Prostate gland (tissue), 2 donors: ENCODE measurements at regions not wholly inside any gene's neighbourhood (a gene's known extent, or its start where the extent isn't known, plus 50 kb on each side); places are given as distances from the start of the nearest gene placed in this dataset.

Source experiments
- DNase-seq: peaks from one replicate; pipeline ENCODE4 v3.0.0-alpha.2; 2019; ENCODE audit warnings: low spot score
- H3K27ac ChIP-seq, 2 donors: fragments of 200-600 bp; sonication (generic); 2 replicates each; pipeline ENCODE4 v1.5.1; 2017 to 2019
- H3K27me3 ChIP-seq: fragments of 200-600 bp; sonication (generic); replicated peaks from 2 replicates; pipeline ENCODE4 v1.5.1; 2019; ENCODE audit not compliant: insufficient read depth
- H3K36me3 ChIP-seq, 2 donors: fragments of 200-600 bp; sonication (generic); 1 replicate in 1 of 2; 2 replicates in 1 of 2; pipeline versions ENCODE4 v1.5.1 to v1.8.1; 2017 to 2019
- H3K4me1 ChIP-seq: fragments of 200-600 bp; sonication (generic); replicated peaks from 2 replicates; pipeline ENCODE4 v1.5.1; 2019
- H3K4me3 ChIP-seq, 2 donors: fragments of 200-600 bp; sonication (generic); 2 replicates each; pipeline ENCODE4 v1.5.1; 2017 to 2019
- H3K9me3 ChIP-seq: fragments of 200-600 bp; sonication (generic); 2 replicates; pipeline ENCODE4 v1.5.1; 2017
- POLR2A ChIP-seq: fragments of 450-650 bp; IDR thresholded peaks from one replicate; pipeline ENCODE4 v1.6.1; 2016; ENCODE audit warnings: antibody characterized with exemption, mild to moderate bottlenecking
- POLR2AphosphoS5 ChIP-seq: sonication (generic); formaldehyde crosslinking; IDR thresholded peaks from one replicate; pipeline ENCODE4 v1.6.1; 2017; ENCODE audit warnings: antibody characterized with exemption
- WGBS: methylation state at CpG from one replicate; pipeline ENCODE4 v1.1.5; 2018; 5-methylcytosine and 5-hydroxymethylcytosine counted together
- intact Hi-C: fragments of 100-400 bp; cut with DNase I; formaldehyde crosslinking; loops from one replicate; pipeline ENCODE4 v1.14.2; 2022
- TF ChIP-seq, protein P1 (sequence below), 4 experiments: fragments of 200-600 bp in 2 of 4; fragments of 450-650 bp in 2 of 4; sonication (generic) in 2 of 4; IDR thresholded peaks; 1 replicate in 3 of 4; 2 replicates in 1 of 4; pipeline ENCODE4 v1.5.1; 2016 to 2019; ENCODE audit warnings: antibody characterized with exemption in 4 of 4, mild to moderate bottlenecking in 2 of 4, moderate library complexity in 2 of 4

DNA sequence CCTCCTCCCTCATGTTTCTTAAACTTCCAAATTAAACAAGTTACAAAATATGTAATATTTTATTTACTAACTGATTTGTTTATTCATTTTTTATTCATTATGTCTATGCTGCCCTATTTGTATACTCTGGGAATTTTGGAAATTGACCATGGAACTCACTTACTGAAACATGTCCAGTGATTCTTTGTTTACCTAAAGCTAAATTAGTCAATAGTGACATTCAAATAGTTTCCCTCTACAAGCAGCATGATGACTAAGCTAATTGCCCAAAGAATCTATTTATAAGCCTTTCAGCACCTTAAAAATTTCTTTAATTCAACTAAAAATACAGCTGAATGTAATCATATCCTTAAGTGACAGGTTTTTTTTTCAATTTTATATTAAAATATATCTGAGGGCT lies 437.7 kb downstream of the SI start:
- intact Hi-C loops = no loop called here
- Histone ChIP-seq H3K4me3 (no peak overlapping the region), H3K27ac (no peak overlapping the region), H3K27me3 (no peaks in the 10 kb centered on the region), H3K4me1 (no peaks in the 10 kb centered on the region), H3K36me3 (no peaks in the 10 kb centered on the region), H3K9me3 (no peaks in the 10 kb centered on the region)
- TF ChIP-seq POLR2AphosphoS5 = no peak
- TF ChIP-seq, protein P1, sequence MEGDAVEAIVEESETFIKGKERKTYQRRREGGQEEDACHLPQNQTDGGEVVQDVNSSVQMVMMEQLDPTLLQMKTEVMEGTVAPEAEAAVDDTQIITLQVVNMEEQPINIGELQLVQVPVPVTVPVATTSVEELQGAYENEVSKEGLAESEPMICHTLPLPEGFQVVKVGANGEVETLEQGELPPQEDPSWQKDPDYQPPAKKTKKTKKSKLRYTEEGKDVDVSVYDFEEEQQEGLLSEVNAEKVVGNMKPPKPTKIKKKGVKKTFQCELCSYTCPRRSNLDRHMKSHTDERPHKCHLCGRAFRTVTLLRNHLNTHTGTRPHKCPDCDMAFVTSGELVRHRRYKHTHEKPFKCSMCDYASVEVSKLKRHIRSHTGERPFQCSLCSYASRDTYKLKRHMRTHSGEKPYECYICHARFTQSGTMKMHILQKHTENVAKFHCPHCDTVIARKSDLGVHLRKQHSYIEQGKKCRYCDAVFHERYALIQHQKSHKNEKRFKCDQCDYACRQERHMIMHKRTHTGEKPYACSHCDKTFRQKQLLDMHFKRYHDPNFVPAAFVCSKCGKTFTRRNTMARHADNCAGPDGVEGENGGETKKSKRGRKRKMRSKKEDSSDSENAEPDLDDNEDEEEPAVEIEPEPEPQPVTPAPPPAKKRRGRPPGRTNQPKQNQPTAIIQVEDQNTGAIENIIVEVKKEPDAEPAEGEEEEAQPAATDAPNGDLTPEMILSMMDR (IDR thresholded peaks at IDR 0.05) = no peak
- TF ChIP-seq POLR2A = no peak
- no peak for DNase-seq

DNA sequence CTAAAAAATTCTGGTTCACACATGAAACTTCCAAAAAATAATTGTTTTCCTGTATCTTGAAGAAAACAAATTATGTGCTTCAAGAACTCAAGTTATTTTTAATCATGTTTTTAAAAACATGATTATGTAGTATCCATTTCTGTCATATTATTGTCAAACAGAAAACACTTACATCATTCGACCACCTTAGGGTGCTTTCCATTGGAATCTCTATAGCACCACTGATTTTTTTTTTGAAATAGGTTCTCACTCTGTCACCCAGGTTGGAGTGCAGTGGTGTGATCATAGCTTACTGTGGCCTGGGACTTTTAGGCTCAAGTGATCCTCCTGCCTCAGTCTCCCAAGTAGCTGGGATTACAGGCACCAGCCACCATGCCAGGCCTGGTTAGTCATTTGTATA lies 457.3 kb downstream of the SI start:
- Histone ChIP-seq H3K4me3 (no peak overlapping the region), H3K9me3 (no peaks in the 10 kb centered on the region), H3K36me3 (no peaks in the 10 kb centered on the region), H3K27ac (no peak overlapping the region), H3K27me3 (no peaks in the 10 kb centered on the region), H3K4me1 (no peaks in the 10 kb centered on the region)
- intact Hi-C loops = no loop called here
- DNase-seq = no peak
- WGBS = 91% methylated on average over 1 of the region's 1 CpG
- no peak for TF ChIP-seq POLR2AphosphoS5
- no peak for TF ChIP-seq POLR2A
- TF ChIP-seq, protein P1 (IDR thresholded peaks at IDR 0.05) = no peak

DNA sequence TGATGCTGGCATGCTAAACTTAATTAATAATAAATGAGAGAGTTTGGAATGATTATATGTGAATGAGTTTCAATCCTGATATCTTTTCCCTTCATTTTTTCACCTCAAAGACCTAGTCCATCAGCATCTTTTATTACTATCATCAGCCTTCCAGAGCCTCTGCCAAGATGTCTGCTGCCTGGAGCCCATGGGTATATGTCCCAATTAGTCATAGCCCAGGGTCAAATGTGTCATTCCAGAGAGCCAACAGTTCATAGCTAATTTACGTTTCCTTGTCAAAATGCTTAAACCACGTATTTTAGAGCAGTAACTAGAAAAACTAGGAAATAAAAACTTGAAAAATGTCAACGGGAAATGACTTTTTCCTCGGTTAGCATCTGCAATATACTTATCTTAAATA lies 457.9 kb downstream of the SI start:
- intact Hi-C loops = no loop called here
- TF ChIP-seq POLR2AphosphoS5 (no peak), POLR2A (no peak)
- TF ChIP-seq, protein P1 (IDR thresholded peaks at IDR 0.05) = no peak
- Histone ChIP-seq H3K36me3 (no peaks in the 10 kb centered on the region), H3K4me3 (no peak overlapping the region), H3K9me3 (no peaks in the 10 kb centered on the region), H3K27ac (no peak overlapping the region), H3K4me1 (no peaks in the 10 kb centered on the region), H3K27me3 (no peaks in the 10 kb centered on the region)
- WGBS = 76% methylated on average over 4 of the region's 4 CpGs
- DNase-seq = no peak

DNA sequence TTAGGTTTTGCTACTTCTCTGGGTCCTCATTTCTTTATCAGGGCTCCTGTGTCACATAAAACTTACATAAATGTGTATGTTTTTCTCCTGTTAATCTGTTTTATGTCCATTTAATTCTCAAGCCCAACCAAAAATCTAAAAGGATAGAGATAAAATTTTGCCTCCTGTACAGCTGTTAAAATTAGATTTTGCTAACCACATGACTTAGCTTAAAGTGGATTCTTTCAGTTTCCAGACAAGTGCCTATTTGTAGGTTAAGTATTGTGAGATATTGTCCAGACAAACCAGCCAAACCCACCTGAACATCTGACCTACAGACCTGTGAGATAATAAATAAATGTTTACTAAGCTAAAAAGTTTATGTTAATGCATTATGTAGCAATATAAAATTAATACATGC lies 465.5 kb downstream of the SI start:
- no peak overlapping the region for H3K4me3 ChIP-seq
- intact Hi-C loops = no loop called here
- no peaks in the 10 kb centered on the region for H3K36me3 ChIP-seq
- no peak overlapping the region for H3K27ac ChIP-seq
- H3K9me3 ChIP-seq = no peaks in the 10 kb centered on the region
- no peaks in the 10 kb centered on the region for H3K27me3 ChIP-seq
- DNase-seq = no peak
- H3K4me1 ChIP-seq = no peaks in the 10 kb centered on the region
- no peak for TF ChIP-seq POLR2A
- TF ChIP-seq POLR2AphosphoS5 = no peak
- TF ChIP-seq, protein P1 (IDR thresholded peaks at IDR 0.05) = no peak

DNA sequence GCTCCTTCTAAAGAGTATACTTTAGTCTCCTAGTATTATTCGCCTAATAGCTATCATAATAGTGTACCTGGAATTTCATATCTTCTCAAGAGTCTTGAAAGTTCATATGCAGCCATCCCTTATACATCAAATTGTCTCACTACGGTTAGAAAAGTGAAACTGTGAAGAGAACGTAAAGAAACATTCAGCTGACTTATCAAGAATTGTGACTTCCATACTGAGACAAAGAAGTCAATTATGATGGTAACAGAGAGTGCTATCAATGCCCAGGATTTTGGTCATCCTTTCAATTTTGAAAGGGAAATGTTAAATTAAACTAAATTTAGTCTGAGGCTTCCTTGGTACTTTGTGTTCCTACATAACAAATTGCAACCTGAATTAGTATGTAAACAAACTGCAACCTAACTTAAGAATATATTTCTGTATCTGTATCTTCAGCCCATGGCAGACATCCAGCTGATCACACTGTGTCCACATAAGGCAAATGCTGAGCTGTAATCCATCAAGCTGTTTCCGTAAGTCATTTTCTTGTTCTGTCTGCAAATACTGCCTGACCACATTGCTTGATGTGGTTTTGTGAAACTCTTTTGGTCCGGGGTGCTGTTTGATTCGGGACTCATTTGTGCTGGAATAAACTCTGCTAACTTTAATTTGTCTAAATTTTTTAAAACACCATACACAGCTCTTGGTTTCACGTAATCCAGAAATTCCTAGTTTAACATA lies 469.6 kb downstream of the SI start:
- no peak overlapping the region for H3K4me3 ChIP-seq
- H3K36me3 ChIP-seq = no peaks in the 10 kb centered on the region
- H3K27me3 ChIP-seq = no peaks in the 10 kb centered on the region
- no peaks in the 10 kb centered on the region for H3K4me1 ChIP-seq
- H3K27ac ChIP-seq = no peak overlapping the region
- WGBS = 75% methylated on average over 7 of the region's 7 CpGs
- no peak for TF ChIP-seq POLR2A
- no peak for TF ChIP-seq POLR2AphosphoS5
- TF ChIP-seq, protein P1 (IDR thresholded peaks at IDR 0.05) = no peak
- intact Hi-C loops = no loop called here
- no peak for DNase-seq
- no peaks in the 10 kb centered on the region for H3K9me3 ChIP-seq
